Stimulated activated CD4-positive, alpha-beta T cell treated with anti-CD3 and anti-CD28 coated beads, Interleukin-1b, Interleukin-23, amount 100 ng/mL, for 1 hour (primary cell): ENCODE measurements at regions not wholly inside any gene's neighbourhood (a gene's known extent, or its start where the extent isn't known, plus 50 kb on each side); places are given as distances from the start of the nearest gene placed in this dataset.
"Not testable (repeated sequence)": the region's sequence is repeated elsewhere in the genome, so short reads cannot be mapped to it uniquely, and the experiment has no call there.

ENCODE experiments used
- DNase-seq, 2 donors: peaks; one replicate each; pipeline ENCODE4 v3.0.0-alpha.2; 2020; ENCODE audit warnings: low read depth in 2 of 2

GRCh38 chr2:194999771-195000170 is 657.3 kb upstream of the SLC39A10 start:
- DNase-seq, result no peak

- no peak for DNase-seq
These were observed 664.4 kb upstream of the SLC39A10 start for GRCh38 chr2:194992648-194993047.

GRCh38 chr2:194985258-194985657 is 671.8 kb upstream of the SLC39A10 start:
- no peak for DNase-seq

- no peak for DNase-seq
These were observed 694.8 kb upstream of the SLC39A10 start for GRCh38 chr2:194962254-194962653.

GRCh38 chr2:194954218-194954617 is 702.8 kb upstream of the SLC39A10 start:
- no peak for DNase-seq

GRCh38 chr2:194946826-194947225 is 710.2 kb upstream of the SLC39A10 start:
- no peak for DNase-seq

- DNase-seq, result no peak
These were observed 719.0 kb upstream of the SLC39A10 start for GRCh38 chr2:194938066-194938465.

GRCh38 chr2:194927489-194927888 is 729.5 kb upstream of the SLC39A10 start:
- no peak for DNase-seq

- DNase-seq, result no peak
These were observed 730.2 kb upstream of the SLC39A10 start for GRCh38 chr2:194926873-194927272.

- no peak for DNase-seq
These were observed 731.3 kb upstream of the SLC39A10 start for GRCh38 chr2:194925742-194926141.

- DNase-seq, result no peak
These were observed 739.5 kb upstream of the SLC39A10 start for GRCh38 chr2:194917519-194917918.

GRCh38 chr2:194915485-194915884 is 741.5 kb upstream of the SLC39A10 start:
- no peak for DNase-seq

GRCh38 chr2:194907569-194907968 is 749.5 kb upstream of the SLC39A10 start:
- no peak for DNase-seq

GRCh38 chr2:194896871-194897270 is 760.2 kb upstream of the SLC39A10 start:
- no peak for DNase-seq

- no peak for DNase-seq
These were observed 773.3 kb upstream of the SLC39A10 start for GRCh38 chr2:194883711-194884110.

GRCh38 chr2:194870974-194871535 is 786.0 kb upstream of the SLC39A10 start:
- DNase-seq, result no peak

GRCh38 chr2:194867328-194867727 is 789.7 kb upstream of the SLC39A10 start:
- no peak for DNase-seq

GRCh38 chr2:194854941-194855340 is 802.1 kb upstream of the SLC39A10 start:
- DNase-seq, result no peak

GRCh38 chr2:194842871-194843270 is 814.2 kb upstream of the SLC39A10 start:
- no peak for DNase-seq

GRCh38 chr2:194834371-194834770 is 822.7 kb upstream of the SLC39A10 start:
- not testable (repeated sequence) for DNase-seq

- DNase-seq, result no peak
These were observed 830.8 kb upstream of the SLC39A10 start for GRCh38 chr2:194826241-194826640.

GRCh38 chr2:194824450-194824849 is 832.6 kb upstream of the SLC39A10 start:
- no peak for DNase-seq

- DNase-seq, result no peak
These were observed 834.4 kb upstream of the SLC39A10 start for GRCh38 chr2:194822657-194823056.

- no peak for DNase-seq
These were observed 834.9 kb upstream of the SLC39A10 start for GRCh38 chr2:194822097-194822496.
